ENCODE measurements at regions not wholly inside any gene's neighbourhood (a gene's known extent, or its start where the extent isn't known, plus 50 kb on each side); places are given as distances from the start of the nearest gene placed in this dataset.
"Not testable (repeated sequence)": the region's sequence is repeated elsewhere in the genome, so short reads cannot be mapped to it uniquely, and the experiment has no call there.

GRCh38 chr16:29182501-29182900, 197.6 kb downstream of the LAT start:
- no peak for DNase-seq (ENCODE audit: low read depth)

GRCh38 chr16:29181921-29182411, 197.1 kb downstream of the LAT start:
- DNase-seq (ENCODE audit: low read depth), result not testable (repeated sequence)

- not testable (repeated sequence) for DNase-seq (ENCODE audit: low read depth)
Observed at GRCh38 chr16:29181254-29181780, 196.5 kb downstream of the LAT start.

- DNase-seq (ENCODE audit: low read depth), result not testable (repeated sequence)
Observed at GRCh38 chr16:29180206-29180600, 195.4 kb downstream of the LAT start.

- not testable (repeated sequence) for DNase-seq (ENCODE audit: low read depth)
Observed at GRCh38 chr16:29179401-29180205, 194.8 kb downstream of the LAT start.

- DNase-seq (ENCODE audit: low read depth), result not testable (repeated sequence)
Observed at GRCh38 chr16:29177888-29178726, 193.3 kb downstream of the LAT start.

- DNase-seq (ENCODE audit: low read depth), result not testable (repeated sequence)
Observed at GRCh38 chr16:29177203-29177887, 192.5 kb downstream of the LAT start.

- not testable (repeated sequence) for DNase-seq (ENCODE audit: low read depth)
Observed at GRCh38 chr16:29176822-29177202, 192.0 kb downstream of the LAT start.

- DNase-seq (ENCODE audit: low read depth), result not testable (repeated sequence)
Observed at GRCh38 chr16:29176154-29176470, 191.3 kb downstream of the LAT start.

GRCh38 chr16:29175411-29176153, 190.7 kb downstream of the LAT start:
- DNase-seq (ENCODE audit: low read depth), result not testable (repeated sequence)

GRCh38 chr16:29173371-29174305, 188.8 kb downstream of the LAT start:
- not testable (repeated sequence) for DNase-seq (ENCODE audit: low read depth)

GRCh38 chr16:29172098-29172724, 187.4 kb downstream of the LAT start:
- not testable (repeated sequence) for DNase-seq (ENCODE audit: low read depth)

GRCh38 chr16:29171296-29171695, 186.4 kb downstream of the LAT start:
- not testable (repeated sequence) for DNase-seq (ENCODE audit: low read depth)

GRCh38 chr16:29170393-29171119, 185.7 kb downstream of the LAT start:
- not testable (repeated sequence) for DNase-seq (ENCODE audit: low read depth)

- not testable (repeated sequence) for DNase-seq (ENCODE audit: low read depth)
Observed at GRCh38 chr16:29169295-29169994, 184.6 kb downstream of the LAT start.

GRCh38 chr16:29168515-29169259, 183.8 kb downstream of the LAT start:
- DNase-seq (ENCODE audit: low read depth), result not testable (repeated sequence)

- not testable (repeated sequence) for DNase-seq (ENCODE audit: low read depth)
Observed at GRCh38 chr16:29164442-29165089, 179.7 kb downstream of the LAT start.

Measured in non-pigmented ciliary epithelial cell (primary cell).